CD4-positive, alpha-beta memory T cell (primary cell): ENCODE measurements at regions not wholly inside any gene's neighbourhood (a gene's known extent, or its start where the extent isn't known, plus 50 kb on each side); places are given as distances from the start of the nearest gene placed in this dataset.

Source experiments
- CTCF ChIA-PET: fragments of 350-600 bp; sonication (Branson Sonifier 250); formaldehyde crosslinking; loops from one replicate; lab custom pipeline; 2021; ENCODE audit warnings: inconsistent platforms; ENCODE audit not compliant: partially characterized antibody; lab: Charles Lee
- POLR2A ChIA-PET: fragments of 350-600 bp; sonication (Branson Sonifier 250); formaldehyde crosslinking; loops from one replicate; lab custom pipeline; 2021; ENCODE audit not compliant: partially characterized antibody; lab: Charles Lee
- DNase-seq, 5 donors: peaks; one replicate each; pipeline versions ENCODE4 v3.0.0 to v3.0.0-alpha.2; 2020 to 2022; ENCODE audit warnings: mixed read lengths in 1 of 5
- H3K27ac ChIP-seq: one replicate; pipeline ENCODE4 v1.7.0; 2013; ENCODE audit warnings: low read depth, low read length
- H3K27me3 ChIP-seq: 2 replicates; pipeline ENCODE4 v1.7.0; 2013; ENCODE audit warnings: mild to moderate bottlenecking, low read length, moderate library complexity; ENCODE audit not compliant: insufficient read depth
- H3K36me3 ChIP-seq: 2 replicates; pipeline ENCODE4 v1.7.0; 2013; ENCODE audit warnings: mild to moderate bottlenecking, low read length, moderate library complexity; ENCODE audit not compliant: insufficient read depth
- H3K4me1 ChIP-seq: 2 replicates; pipeline ENCODE4 v1.7.0; 2013; ENCODE audit warnings: mild to moderate bottlenecking, low read length, moderate library complexity; ENCODE audit not compliant: insufficient read depth
- H3K4me3 ChIP-seq, 2 donors: one replicate each; pipeline ENCODE4 v1.7.0; 2013; ENCODE audit warnings: low read length in 2 of 2, mild to moderate bottlenecking in 1 of 2
- H3K9me3 ChIP-seq, 2 donors: one replicate each; pipeline ENCODE4 v1.7.0; 2013; ENCODE audit warnings: low read length in 2 of 2, control low read depth in 1 of 2; ENCODE audit not compliant: control insufficient read depth in 1 of 2
- H3K27ac Mint-ChIP-seq, 7 donors: one replicate each; pipeline ENCODE4 v1.8.0; 2020 to 2021; ENCODE audit warnings: mixed read lengths in 7 of 7, mild to moderate bottlenecking in 6 of 7, inconsistent platforms in 3 of 7, moderate library complexity in 3 of 7
- H3K27me3 Mint-ChIP-seq, 2 donors: one replicate each; pipeline ENCODE4 v1.8.0; 2020 to 2021; ENCODE audit warnings: mixed read lengths in 2 of 2
- H3K36me3 Mint-ChIP-seq, 2 donors: one replicate each; pipeline ENCODE4 v1.8.0; 2020 to 2021; ENCODE audit warnings: mixed read lengths in 2 of 2, inconsistent platforms in 1 of 2, mild to moderate bottlenecking in 1 of 2
- H3K4me1 Mint-ChIP-seq, 4 donors: one replicate each; pipeline ENCODE4 v1.8.0; 2020 to 2021; ENCODE audit warnings: mixed read lengths in 4 of 4, mild to moderate bottlenecking in 1 of 4
- H3K4me3 Mint-ChIP-seq, 8 donors: one replicate each; pipeline ENCODE4 v1.8.0; 2020 to 2021; ENCODE audit warnings: mixed read lengths in 8 of 8, mild to moderate bottlenecking in 7 of 8, moderate library complexity in 6 of 8, inconsistent platforms in 3 of 8
- H3K9me3 Mint-ChIP-seq, 8 donors: one replicate each; pipeline ENCODE4 v1.8.0; 2020 to 2021; ENCODE audit warnings: mixed read lengths in 8 of 8, mild to moderate bottlenecking in 5 of 8, inconsistent platforms in 3 of 8, moderate library complexity in 1 of 8
- intact Hi-C: fragments of 100-400 bp; cut with micrococcal nuclease; formaldehyde crosslinking; loops from one replicate; pipeline ENCODE4 v1.15.1; 2023

- CTCF ChIA-PET = no interaction called here
- no peaks in the 10 kb centered on the region for H3K9me3 ChIP-seq
Measured at GRCh38 chr9:86754581-86755560, 192.4 kb downstream of the GAS1 start.

GRCh38 chr9:86753836-86754235 lies 193.5 kb downstream of the GAS1 start:
- Mint-ChIP-seq H3K4me1 (no peaks in the 10 kb centered on the region), H3K27me3 (peaks cover 1 to 3% of the 10 kb centered on the region in 2 donors), H3K4me3 (no peak overlapping the region), H3K9me3 (no peaks in the 10 kb centered on the region), H3K27ac (no peak overlapping the region), H3K36me3 (no peaks in the 10 kb centered on the region)
- POLR2A ChIA-PET = no interaction called here
- intact Hi-C loops = no loop called here
- Histone ChIP-seq H3K4me3 (no peak overlapping the region), H3K9me3 (no peaks in the 10 kb centered on the region), H3K4me1 (no peaks in the 10 kb centered on the region), H3K36me3 (no peaks in the 10 kb centered on the region), H3K27ac (no peak overlapping the region), H3K27me3 (no peaks in the 10 kb centered on the region)
- CTCF ChIA-PET = no interaction called here
- no peak for DNase-seq

More at GRCh38 chr9:86754581-86755560, 192.4 kb downstream of the GAS1 start:
- Histone ChIP-seq H3K4me3 (no peak overlapping the region), H3K27me3 (no peaks in the 10 kb centered on the region), H3K4me1 (no peaks in the 10 kb centered on the region), H3K27ac (no peak overlapping the region), H3K36me3 (no peaks in the 10 kb centered on the region)
- Mint-ChIP-seq H3K27ac (no peak overlapping the region), H3K27me3 (peaks cover 0 to 3% of the 10 kb centered on the region in 2 donors), H3K4me3 (no peak overlapping the region), H3K9me3 (no peaks in the 10 kb centered on the region), H3K36me3 (no peaks in the 10 kb centered on the region), H3K4me1 (no peaks in the 10 kb centered on the region)
- intact Hi-C loops = no loop called here
- no peak for DNase-seq
- POLR2A ChIA-PET = no interaction called here

- peaks cover 1 to 3% of the 10 kb centered on the region in 2 donors for H3K27me3 Mint-ChIP-seq
- H3K27me3 ChIP-seq = no peaks in the 10 kb centered on the region
- no peak overlapping the region for H3K27ac ChIP-seq
- intact Hi-C loops = no loop called here
- H3K36me3 Mint-ChIP-seq = no peaks in the 10 kb centered on the region
- H3K9me3 Mint-ChIP-seq = no peaks in the 10 kb centered on the region
- H3K4me3 ChIP-seq = no peak overlapping the region
- no peak for DNase-seq
- no peaks in the 10 kb centered on the region for H3K9me3 ChIP-seq
- H3K4me1 ChIP-seq = no peaks in the 10 kb centered on the region
- ChIA-PET POLR2A (no interaction called here), CTCF (no interaction called here)
- no peaks in the 10 kb centered on the region for H3K4me1 Mint-ChIP-seq
- no peak overlapping the region for H3K4me3 Mint-ChIP-seq
- H3K36me3 ChIP-seq = no peaks in the 10 kb centered on the region
- H3K27ac Mint-ChIP-seq = no peak overlapping the region
Measured at GRCh38 chr9:86752733-86753132, 194.6 kb downstream of the GAS1 start.

GRCh38 chr9:86751956-86752355 lies 195.3 kb downstream of the GAS1 start:
- intact Hi-C loops = no loop called here
- H3K36me3 ChIP-seq = no peaks in the 10 kb centered on the region
- ChIA-PET CTCF (no interaction called here), POLR2A (no interaction called here)
- H3K27me3 Mint-ChIP-seq = peaks cover 0 to 1% of the 10 kb centered on the region in 2 donors
- H3K4me3 ChIP-seq = no peak overlapping the region
- H3K27ac Mint-ChIP-seq = no peak overlapping the region
- no peaks in the 10 kb centered on the region for H3K9me3 Mint-ChIP-seq
- no peak for DNase-seq
- H3K4me1 ChIP-seq = no peaks in the 10 kb centered on the region
- H3K4me3 Mint-ChIP-seq = no peak overlapping the region
- H3K36me3 Mint-ChIP-seq = no peaks in the 10 kb centered on the region
- no peaks in the 10 kb centered on the region for H3K27me3 ChIP-seq
- H3K27ac ChIP-seq = no peak overlapping the region
- H3K4me1 Mint-ChIP-seq = no peaks in the 10 kb centered on the region
- no peaks in the 10 kb centered on the region for H3K9me3 ChIP-seq

GRCh38 chr9:86751207-86751606 lies 196.1 kb downstream of the GAS1 start:
- no peak overlapping the region for H3K27ac ChIP-seq
- CTCF ChIA-PET = no interaction called here
- no peak overlapping the region for H3K4me3 ChIP-seq
- Mint-ChIP-seq H3K27me3 (peaks cover 1% of the 10 kb centered on the region in 2 donors), H3K9me3 (no peaks in the 10 kb centered on the region), H3K4me1 (no peaks in the 10 kb centered on the region), H3K36me3 (no peaks in the 10 kb centered on the region), H3K27ac (no peak overlapping the region), H3K4me3 (no peak overlapping the region)
- H3K36me3 ChIP-seq = no peaks in the 10 kb centered on the region
- POLR2A ChIA-PET = no interaction called here
- H3K27me3 ChIP-seq = no peaks in the 10 kb centered on the region
- no peaks in the 10 kb centered on the region for H3K4me1 ChIP-seq
- no peak for DNase-seq
- intact Hi-C loops = no loop called here
- no peaks in the 10 kb centered on the region for H3K9me3 ChIP-seq

- no peaks in the 10 kb centered on the region for H3K9me3 Mint-ChIP-seq
- DNase-seq = no peak
- H3K27me3 Mint-ChIP-seq = peaks cover 1% of the 10 kb centered on the region in 2 donors
- ChIA-PET CTCF (no interaction called here), POLR2A (no interaction called here)
- Histone ChIP-seq H3K27ac (no peak overlapping the region), H3K27me3 (no peaks in the 10 kb centered on the region), H3K36me3 (no peaks in the 10 kb centered on the region), H3K4me3 (no peak overlapping the region), H3K4me1 (no peaks in the 10 kb centered on the region), H3K9me3 (no peaks in the 10 kb centered on the region)
- no peaks in the 10 kb centered on the region for H3K36me3 Mint-ChIP-seq
- no peak overlapping the region for H3K27ac Mint-ChIP-seq
- intact Hi-C loops = no loop called here
- H3K4me1 Mint-ChIP-seq = no peaks in the 10 kb centered on the region
- no peak overlapping the region for H3K4me3 Mint-ChIP-seq
Measured at GRCh38 chr9:86749894-86750255, 197.4 kb downstream of the GAS1 start.

- Histone ChIP-seq H3K4me1 (no peaks in the 10 kb centered on the region), H3K9me3 (no peaks in the 10 kb centered on the region), H3K27me3 (no peaks in the 10 kb centered on the region), H3K4me3 (no peak overlapping the region), H3K27ac (no peak overlapping the region), H3K36me3 (no peaks in the 10 kb centered on the region)
- DNase-seq = no peak
- POLR2A ChIA-PET = no interaction called here
- intact Hi-C loops = no loop called here
- no peaks in the 10 kb centered on the region for H3K36me3 Mint-ChIP-seq
- H3K4me1 Mint-ChIP-seq = no peaks in the 10 kb centered on the region
- CTCF ChIA-PET = no interaction called here
- peaks cover 1% of the 10 kb centered on the region in 2 donors for H3K27me3 Mint-ChIP-seq
- no peak overlapping the region for H3K4me3 Mint-ChIP-seq
- no peaks in the 10 kb centered on the region for H3K9me3 Mint-ChIP-seq
- no peak overlapping the region for H3K27ac Mint-ChIP-seq
Measured at GRCh38 chr9:86749161-86749893, 198.0 kb downstream of the GAS1 start.
